CD14-positive monocyte (primary cell): ENCODE measurements at regions not wholly inside any gene's neighbourhood (a gene's known extent, or its start where the extent isn't known, plus 50 kb on each side); places are given as distances from the start of the nearest gene placed in this dataset.

Experiments used
- DNase-seq, 3 donors: peaks; one replicate each; pipeline ENCODE4 v3.0.0-alpha.2; 2011 to 2022
- H2AFZ ChIP-seq: 2 replicates; pipeline ENCODE4 v1.6.0; 2012; ENCODE audit warnings: mild to moderate bottlenecking, low read depth, low read length, inconsistent platforms; ENCODE audit not compliant: insufficient read depth, poor library complexity, severe bottlenecking
- H3K27ac ChIP-seq, 2 donors: 1 replicate in 1 of 2; 2 replicates in 1 of 2; pipeline ENCODE4 v1.5.1; 2012 to 2013; ENCODE audit warnings: low read length in 2 of 2, control low read depth in 1 of 2, inconsistent platforms in 1 of 2, low read depth in 1 of 2, mild to moderate bottlenecking in 1 of 2
- H3K27me3 ChIP-seq, 2 donors: one replicate each; pipeline versions ENCODE4 v1.6.0 to v1.6.1; 2011 to 2013; ENCODE audit warnings: low read length in 2 of 2; ENCODE audit not compliant: control insufficient read depth in 2 of 2, insufficient read depth in 2 of 2
- H3K36me3 ChIP-seq, 2 donors: replicated peaks in 1 of 2; 1 replicate in 1 of 2; 2 replicates in 1 of 2; pipeline versions ENCODE4 v1.5.1 to v1.6.1; 2012 to 2013; ENCODE audit warnings: low read length in 2 of 2, control low read depth in 1 of 2, inconsistent platforms in 1 of 2, mild to moderate bottlenecking in 1 of 2; ENCODE audit not compliant: insufficient read depth in 2 of 2, control insufficient read depth in 1 of 2
- H3K4me1 ChIP-seq, 2 donors: 1 replicate in 1 of 2; 2 replicates in 1 of 2; pipeline versions ENCODE4 v1.5.1 to v1.6.1; 2012 to 2013; ENCODE audit warnings: low read length in 2 of 2, control low read depth in 1 of 2, inconsistent platforms in 1 of 2, mild to moderate bottlenecking in 1 of 2, moderate library complexity in 1 of 2; ENCODE audit not compliant: insufficient read depth in 2 of 2, control insufficient read depth in 1 of 2
- H3K4me2 ChIP-seq: replicated peaks from 2 replicates; pipeline ENCODE3; 2012; ENCODE audit warnings: low read length, moderate library complexity, mild to moderate bottlenecking; ENCODE audit not compliant: poor library complexity, severe bottlenecking; ENCODE audit errors: extremely low read depth
- H3K4me3 ChIP-seq, 3 experiments: fragments of 200-600 bp in 1 of 3; sonication (generic) in 1 of 3; replicated peaks in 1 of 3; 1 replicate in 2 of 3; 2 replicates in 1 of 3; pipeline ENCODE4 v1.5.1; 2011 to 2013; ENCODE audit warnings: low read length in 3 of 3, mild to moderate bottlenecking in 3 of 3, control low read depth in 2 of 3, low read depth in 2 of 3, inconsistent platforms in 1 of 3, moderate library complexity in 1 of 3
- H3K79me2 ChIP-seq: 2 replicates; pipeline ENCODE4 v1.6.0; 2012; ENCODE audit warnings: mild to moderate bottlenecking, control low read depth, inconsistent platforms, low read length, moderate library complexity; ENCODE audit not compliant: insufficient read depth
- H3K9ac ChIP-seq: 2 replicates; pipeline ENCODE4 v1.6.0; 2017; ENCODE audit warnings: low read length, mild to moderate bottlenecking; ENCODE audit not compliant: insufficient read depth, poor library complexity, severe bottlenecking
- H3K9me3 ChIP-seq, 2 donors: replicated peaks in 1 of 2; 1 replicate in 1 of 2; 2 replicates in 1 of 2; pipeline versions ENCODE4 v1.5.1 to v1.6.1; 2012 to 2013; ENCODE audit warnings: low read length in 2 of 2, control low read depth in 1 of 2; ENCODE audit not compliant: control insufficient read depth in 1 of 2, insufficient read depth in 1 of 2
- H4K20me1 ChIP-seq: 2 replicates; pipeline ENCODE4 v1.6.0; 2012; ENCODE audit warnings: mild to moderate bottlenecking, low read length, control low read depth, moderate library complexity; ENCODE audit not compliant: insufficient read depth
- H3K27ac Mint-ChIP-seq, 7 donors: one replicate each; pipeline ENCODE4 v1.8.0; 2020; ENCODE audit warnings: mild to moderate bottlenecking in 7 of 7, mixed read lengths in 7 of 7, moderate library complexity in 6 of 7, inconsistent platforms in 2 of 7
- H3K27me3 Mint-ChIP-seq, 3 donors: one replicate each; pipeline ENCODE4 v1.8.0; 2021 to 2022; ENCODE audit warnings: low read depth in 3 of 3, mild to moderate bottlenecking in 3 of 3, mixed read lengths in 3 of 3, moderate library complexity in 3 of 3, inconsistent platforms in 1 of 3
- H3K36me3 Mint-ChIP-seq, 2 donors: one replicate each; pipeline ENCODE4 v1.8.0; 2020; ENCODE audit warnings: mixed read lengths in 2 of 2, inconsistent platforms in 1 of 2, mild to moderate bottlenecking in 1 of 2
- H3K4me1 Mint-ChIP-seq: one replicate; pipeline ENCODE4 v1.8.0; 2020; ENCODE audit warnings: mild to moderate bottlenecking, mixed read lengths
- H3K4me3 Mint-ChIP-seq, 2 donors: one replicate each; pipeline ENCODE4 v1.8.0; 2020; ENCODE audit warnings: mild to moderate bottlenecking in 2 of 2, mixed read lengths in 2 of 2, moderate library complexity in 1 of 2
- H3K9me3 Mint-ChIP-seq, 7 donors: one replicate each; pipeline ENCODE4 v1.8.0; 2020 to 2022; ENCODE audit warnings: mixed read lengths in 7 of 7, mild to moderate bottlenecking in 6 of 7, moderate library complexity in 6 of 7, inconsistent platforms in 2 of 7
- CTCF ChIP-seq: fragments of 200-600 bp; IDR thresholded peaks from one replicate; pipeline ENCODE4 v1.8.0; 2022; ENCODE audit warnings: antibody characterized with exemption, mild to moderate bottlenecking
- WGBS: methylation state at CpG from one replicate; pipeline ENCODE4 v1.1.5; 2013; ENCODE audit warnings: missing lambda C conversion rate; ENCODE audit not compliant: insufficient coverage; 5-methylcytosine and 5-hydroxymethylcytosine counted together
- intact Hi-C, 2 donors: fragments of 100-400 bp; cut with micrococcal nuclease; formaldehyde crosslinking; loops; one replicate each; pipeline versions ENCODE4 v1.15.0 to v1.15.1; 2023

- no peak for DNase-seq
- H3K27me3 ChIP-seq, result no peaks in the 10 kb centered on the region
Observed at GRCh38 chr21:17196623-17197022, 316.2 kb upstream of the CXADR start.

GRCh38 chr21:17197996-17198395, 314.8 kb upstream of the CXADR start:
- no peaks in the 10 kb centered on the region for H3K36me3 ChIP-seq
- no peak overlapping the region for H3K27ac ChIP-seq
- no peaks in the 10 kb centered on the region for H3K27me3 Mint-ChIP-seq
- no peaks in the 10 kb centered on the region for H4K20me1 ChIP-seq
- H3K9me3 ChIP-seq, result peaks cover 6 to 24% of the 10 kb centered on the region in 2 donors
- TF ChIP-seq CTCF, result no peak
- peaks cover 8 to 19% (median 11%) of the 10 kb centered on the region in 7 donors for H3K9me3 Mint-ChIP-seq
- no peak overlapping the region for H3K27ac Mint-ChIP-seq
- H3K4me3 Mint-ChIP-seq, result no peak overlapping the region
- no peak overlapping the region for H3K9ac ChIP-seq
- WGBS, result no CpG with 5 or more reads among the region's 1 CpG
- H3K4me3 ChIP-seq, result no peak overlapping the region
- no peaks in the 10 kb centered on the region for H3K36me3 Mint-ChIP-seq
- no peaks in the 10 kb centered on the region for H3K79me2 ChIP-seq
- no peaks in the 10 kb centered on the region for H3K4me1 ChIP-seq
- H3K4me1 Mint-ChIP-seq, result no peaks in the 10 kb centered on the region
- no peak overlapping the region for H3K4me2 ChIP-seq
- intact Hi-C loops, result no loop called here
- H2AFZ ChIP-seq, result no peak overlapping the region
- DNase-seq, result no peak
- H3K27me3 ChIP-seq, result no peaks in the 10 kb centered on the region

More at GRCh38 chr21:17196623-17197022, 316.2 kb upstream of the CXADR start:
- Histone ChIP-seq H3K36me3 (no peaks in the 10 kb centered on the region), H2AFZ (no peak overlapping the region), H4K20me1 (no peaks in the 10 kb centered on the region), H3K27ac (no peak overlapping the region), H3K4me3 (no peak overlapping the region), H3K9me3 (peaks cover 17 to 33% of the 10 kb centered on the region in 2 donors), H3K79me2 (no peaks in the 10 kb centered on the region), H3K9ac (no peak overlapping the region), H3K4me2 (no peak overlapping the region), H3K4me1 (no peaks in the 10 kb centered on the region)
- no peak for TF ChIP-seq CTCF
- H3K27me3 Mint-ChIP-seq, result no peaks in the 10 kb centered on the region
- no peak overlapping the region for H3K4me3 Mint-ChIP-seq
- WGBS, result no CpG with 5 or more reads among the region's 2 CpGs
- intact Hi-C loops, result no loop called here
- no peak overlapping the region for H3K27ac Mint-ChIP-seq
- peaks cover 11 to 26% (median 17%) of the 10 kb centered on the region in 7 donors for H3K9me3 Mint-ChIP-seq
- H3K4me1 Mint-ChIP-seq, result no peaks in the 10 kb centered on the region
- H3K36me3 Mint-ChIP-seq, result no peaks in the 10 kb centered on the region
